GM21576 (cell line): ENCODE measurements at regions not wholly inside any gene's neighbourhood (a gene's known extent, or its start where the extent isn't known, plus 50 kb on each side); places are given as distances from the start of the nearest gene placed in this dataset.
"Not testable (repeated sequence)": the region's sequence is repeated elsewhere in the genome, so short reads cannot be mapped to it uniquely, and the experiment has no call there.

ENCODE experiments used
- ATAC-seq: cut with Tn5 transposase; IDR thresholded peaks from one replicate; pipeline ENCODE4 v1.9.1; 2021; ENCODE audit warnings: mild to moderate bottlenecking, moderate library complexity; ENCODE audit not compliant: unreplicated experiment

GRCh38 chr9:38259056-38259455, 133.4 kb upstream of the ALDH1B1 start:
- ATAC-seq: no peak

- ATAC-seq: no peak
Measured at GRCh38 chr9:38257626-38258215, 134.8 kb upstream of the ALDH1B1 start.

- ATAC-seq: no peak
Measured at GRCh38 chr9:38256461-38256860, 136.0 kb upstream of the ALDH1B1 start.

GRCh38 chr9:38255599-38255998, 136.9 kb upstream of the ALDH1B1 start:
- ATAC-seq: no peak

- no peak for ATAC-seq
Measured at GRCh38 chr9:38254756-38255155, 137.7 kb upstream of the ALDH1B1 start.

GRCh38 chr9:38254151-38254550, 138.4 kb upstream of the ALDH1B1 start:
- ATAC-seq: no peak

- ATAC-seq: no peak
Measured at GRCh38 chr9:38253200-38253599, 139.3 kb upstream of the ALDH1B1 start.

GRCh38 chr9:38251036-38251860, 141.3 kb upstream of the ALDH1B1 start:
- ATAC-seq: no peak

- no peak for ATAC-seq
Measured at GRCh38 chr9:38250279-38251035, 142.0 kb upstream of the ALDH1B1 start.

- ATAC-seq: no peak
Measured at GRCh38 chr9:38249587-38250210, 142.8 kb upstream of the ALDH1B1 start.

- ATAC-seq: no peak
Measured at GRCh38 chr9:38249049-38249448, 143.5 kb upstream of the ALDH1B1 start.

GRCh38 chr9:38246833-38247232, 145.7 kb upstream of the ALDH1B1 start:
- no peak for ATAC-seq

- no peak for ATAC-seq
Measured at GRCh38 chr9:38244971-38245370, 147.5 kb upstream of the ALDH1B1 start.

- no peak for ATAC-seq
Measured at GRCh38 chr9:38243993-38244392, 148.5 kb upstream of the ALDH1B1 start.

- not testable (repeated sequence) for ATAC-seq
Measured at GRCh38 chr9:38242151-38242550, 150.4 kb upstream of the ALDH1B1 start.

- ATAC-seq: no peak
Measured at GRCh38 chr9:38240051-38240450, 152.5 kb upstream of the ALDH1B1 start.

GRCh38 chr9:38235244-38235643, 157.3 kb upstream of the ALDH1B1 start:
- ATAC-seq: no peak

- no peak for ATAC-seq
Measured at GRCh38 chr9:38234479-38235170, 157.9 kb upstream of the ALDH1B1 start.

GRCh38 chr9:38233796-38234355, 158.6 kb upstream of the ALDH1B1 start:
- no peak for ATAC-seq

GRCh38 chr9:38233343-38233742, 159.2 kb upstream of the ALDH1B1 start:
- no peak for ATAC-seq
